ENCODE measurements at regions not wholly inside any gene's neighbourhood (a gene's known extent, or its start where the extent isn't known, plus 50 kb on each side); places are given as distances from the start of the nearest gene placed in this dataset.
"Not testable (repeated sequence)": the region's sequence is repeated elsewhere in the genome, so short reads cannot be mapped to it uniquely, and the experiment has no call there.

DNA sequence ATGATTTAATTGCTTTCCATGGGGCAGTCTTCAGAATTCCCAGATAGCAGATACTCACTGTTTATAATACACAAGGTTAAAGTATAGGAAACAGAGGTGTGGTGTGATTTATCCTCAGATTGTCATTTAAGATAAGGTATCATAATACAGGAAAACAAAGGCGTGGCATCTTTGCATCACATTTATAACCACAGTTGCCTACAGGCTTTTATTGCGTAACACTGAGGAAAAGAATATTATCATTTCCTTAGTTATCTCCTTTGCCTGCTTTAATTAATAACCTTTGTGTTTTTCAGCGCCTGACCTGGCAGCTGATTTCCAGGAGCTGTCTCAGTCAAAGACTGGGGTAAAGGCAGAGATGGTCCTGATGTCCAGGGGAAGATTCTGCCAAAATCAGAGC is 68.8 kb downstream of the SSX7 start:
- DNase-seq (ENCODE audit: low spot score) = no peak

DNA sequence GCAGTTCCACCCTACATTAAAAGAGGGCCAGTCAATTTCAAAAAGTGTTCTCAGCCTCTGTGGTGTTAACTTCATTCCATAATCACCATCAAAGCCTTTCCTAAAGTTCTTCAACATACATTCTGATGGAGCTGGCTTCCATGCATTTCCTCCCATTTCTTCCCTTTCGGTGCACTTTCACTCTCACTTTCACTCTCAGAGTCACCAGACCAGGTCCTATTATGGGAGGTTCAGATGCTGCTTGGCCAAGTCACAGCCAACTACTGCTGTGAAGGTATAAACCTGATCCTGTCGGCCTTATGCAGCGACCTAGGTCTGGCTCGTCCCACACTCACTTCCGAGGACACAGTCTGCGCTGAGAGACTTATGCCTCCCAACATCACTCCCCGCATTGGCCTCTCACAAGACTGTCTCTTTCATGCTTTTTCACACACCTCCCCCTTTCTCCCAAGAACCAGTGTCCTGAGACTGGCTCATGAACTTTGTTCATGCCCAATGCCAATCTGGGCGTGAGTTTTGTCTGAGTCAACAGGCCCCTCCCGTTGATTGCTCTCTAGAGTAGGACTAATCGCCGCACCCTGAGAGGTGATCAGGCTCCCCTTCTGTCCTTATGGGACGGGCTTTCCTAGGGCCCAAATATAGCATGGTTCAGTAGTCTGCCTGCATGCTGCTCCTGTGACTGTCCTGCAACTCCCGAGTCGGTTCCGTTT is 60.8 kb upstream of the XAGE1B start:
- no peak for DNase-seq (ENCODE audit: low spot score)

DNA sequence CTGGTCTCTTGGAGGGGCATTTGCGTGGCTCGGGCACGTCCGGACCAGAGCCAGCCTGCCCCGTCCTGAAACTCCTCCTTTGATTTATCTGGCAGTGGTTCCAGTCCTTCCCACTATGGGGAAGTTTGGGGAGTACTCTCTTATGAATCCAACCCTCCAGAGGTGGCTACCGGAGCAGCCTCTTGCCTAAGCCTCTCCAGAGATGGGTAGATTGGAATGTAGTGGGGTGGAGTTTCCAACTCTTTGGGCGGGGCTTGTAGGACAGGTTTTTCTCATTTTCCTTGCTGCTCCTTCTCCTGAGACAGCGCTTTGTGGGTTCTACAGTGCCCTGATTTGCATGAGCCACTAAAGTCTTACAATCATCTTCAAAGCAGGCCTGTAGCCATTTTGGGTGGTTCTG is 60.1 kb upstream of the XAGE1B start:
- no peak for DNase-seq (ENCODE audit: low spot score)

DNA sequence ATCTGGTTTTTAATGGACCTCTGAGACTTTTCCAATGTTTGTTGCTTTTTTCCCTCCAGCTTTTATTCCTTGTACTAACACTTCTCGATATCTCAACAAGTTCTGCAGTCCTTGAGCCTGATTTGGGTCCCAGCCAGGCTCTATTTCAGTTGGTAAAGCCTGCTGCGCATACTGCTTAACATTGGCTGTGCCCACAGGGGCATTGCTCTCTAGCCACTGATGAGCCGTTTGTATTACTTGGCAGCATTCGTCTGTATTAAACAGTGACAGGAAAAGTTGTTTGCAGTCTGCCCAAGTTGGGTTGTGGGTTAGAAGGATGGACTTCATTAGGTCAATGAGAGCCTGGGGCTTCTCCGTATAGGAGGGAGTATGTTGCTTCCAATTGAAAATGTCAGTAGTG is 59.6 kb upstream of the XAGE1B start:
- DNase-seq (ENCODE audit: low spot score) = no peak

DNA sequence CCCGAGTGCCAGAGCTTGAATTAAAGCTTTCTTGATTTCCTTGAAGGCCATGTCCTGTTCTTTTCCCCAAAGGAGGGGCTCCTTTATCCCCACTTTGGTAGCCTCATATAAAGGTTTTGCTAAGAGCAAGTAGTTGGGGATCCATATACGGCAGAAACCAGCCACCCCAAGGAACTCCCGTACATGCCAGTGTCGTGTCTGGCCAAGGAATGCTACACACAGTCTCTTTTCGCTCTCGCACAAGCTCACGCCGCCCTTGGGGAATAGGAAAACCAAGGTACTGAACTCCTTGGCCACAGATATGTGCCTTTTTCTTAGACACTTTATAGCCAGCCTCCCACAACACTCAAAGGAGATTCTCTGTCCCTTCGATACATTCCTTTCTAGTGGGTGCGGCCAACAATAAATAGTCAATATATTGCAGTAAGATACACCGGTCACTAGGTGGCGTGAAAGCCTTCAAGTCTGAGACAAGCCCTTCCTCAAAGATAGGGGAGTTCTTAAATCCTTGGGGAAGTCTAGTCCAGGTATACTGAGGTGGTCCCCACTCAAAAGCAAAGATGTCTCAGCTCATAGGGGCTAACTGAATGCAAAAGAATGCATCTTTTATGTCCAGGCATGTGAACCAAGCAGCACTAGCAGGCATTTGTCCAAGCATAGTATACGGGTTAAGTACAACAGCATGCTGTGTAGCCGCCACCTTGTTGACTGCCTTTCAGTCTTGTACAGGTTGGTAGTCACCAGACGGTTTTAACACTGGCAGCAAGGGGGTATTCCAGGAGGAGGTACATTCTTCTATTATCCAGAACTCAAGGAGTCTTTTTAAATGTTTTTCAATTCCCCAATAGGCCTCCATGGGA is 57.8 kb upstream of the XAGE1B start:
- DNase-seq (ENCODE audit: low spot score) = peak; percentile 28

DNA sequence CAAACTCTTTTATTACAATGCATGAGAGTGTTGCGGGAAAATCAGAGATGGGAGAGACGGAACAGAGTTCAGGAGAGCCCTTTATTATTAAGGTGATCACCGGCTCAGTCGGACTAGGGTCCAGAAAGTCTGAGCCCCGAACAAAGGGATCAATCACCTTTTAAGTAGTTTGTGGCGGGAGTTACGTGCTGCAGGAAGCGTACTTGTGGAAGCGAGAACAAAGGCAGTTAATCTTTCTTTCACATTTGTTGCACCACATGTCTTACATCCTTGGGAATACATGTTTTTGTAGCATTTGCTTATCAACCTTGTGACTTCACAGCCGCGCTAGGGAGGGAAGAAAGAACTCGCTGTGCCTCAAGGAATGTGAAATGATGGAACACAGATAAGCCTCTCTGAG is 51.3 kb upstream of the XAGE1B start:
- not testable (repeated sequence) for DNase-seq (ENCODE audit: low spot score)
